Head of caudate nucleus (tissue), 42 donors: ENCODE measurements at regions not wholly inside any gene's neighbourhood (a gene's known extent, or its start where the extent isn't known, plus 50 kb on each side); places are given as distances from the start of the nearest gene placed in this dataset.

Experiments used
- DNase-seq, 42 donors: peaks; one replicate each; pipeline versions ENCODE4 v3.0.0 to v3.0.0-alpha.2; 2020 to 2021; ENCODE audit warnings: mixed read lengths in 7 of 42
- intact Hi-C: fragments of 100-400 bp; cut with DNase I; formaldehyde crosslinking; loops from one replicate; pipeline ENCODE4 v1.15.0; 2022

DNA sequence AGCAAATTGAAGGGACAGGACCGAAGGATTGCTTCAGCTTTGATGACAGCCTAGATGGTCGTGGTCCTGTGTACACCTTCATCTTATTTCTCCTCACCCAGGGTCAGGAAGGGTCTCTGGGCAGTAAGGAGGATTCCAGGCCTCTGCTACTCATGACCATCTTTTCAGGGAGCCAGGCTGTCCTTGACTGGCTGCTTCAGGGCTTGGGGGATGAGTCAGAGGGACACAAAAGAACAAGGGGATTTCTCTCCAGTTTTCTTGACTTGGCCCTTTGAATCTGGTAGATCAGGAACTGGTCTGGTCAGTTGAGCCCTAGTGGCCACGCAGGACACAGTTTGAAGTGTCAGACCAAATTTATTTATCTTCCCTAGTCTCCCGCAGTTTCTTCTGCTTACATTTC, 402.1 kb upstream of the CHD6 start:
- DNase-seq, result no peak
- intact Hi-C loops, result no loop called here

DNA sequence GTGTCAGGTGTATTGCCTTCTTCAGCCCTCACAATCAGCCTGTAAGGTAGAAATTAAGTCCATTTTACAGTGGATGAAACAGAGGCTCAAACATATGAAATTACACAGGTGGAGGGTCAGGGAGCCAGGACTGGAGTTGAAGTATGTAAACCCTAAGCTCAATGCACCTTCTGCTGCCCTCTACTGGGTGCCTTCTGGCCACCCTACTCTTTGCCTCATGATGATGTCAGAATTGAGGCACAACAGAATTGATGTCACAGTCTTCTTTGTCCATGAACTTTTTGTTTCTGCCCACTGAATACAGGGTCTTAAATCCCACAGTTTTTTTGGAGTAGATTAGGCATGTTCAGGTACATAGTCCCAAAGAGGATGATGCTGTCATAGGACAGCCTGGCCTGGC, 400.8 kb upstream of the CHD6 start:
- intact Hi-C loops, result no loop called here
- DNase-seq, result peak in 9 of 42 donors; percentile 11 to 48 (median 19)

DNA sequence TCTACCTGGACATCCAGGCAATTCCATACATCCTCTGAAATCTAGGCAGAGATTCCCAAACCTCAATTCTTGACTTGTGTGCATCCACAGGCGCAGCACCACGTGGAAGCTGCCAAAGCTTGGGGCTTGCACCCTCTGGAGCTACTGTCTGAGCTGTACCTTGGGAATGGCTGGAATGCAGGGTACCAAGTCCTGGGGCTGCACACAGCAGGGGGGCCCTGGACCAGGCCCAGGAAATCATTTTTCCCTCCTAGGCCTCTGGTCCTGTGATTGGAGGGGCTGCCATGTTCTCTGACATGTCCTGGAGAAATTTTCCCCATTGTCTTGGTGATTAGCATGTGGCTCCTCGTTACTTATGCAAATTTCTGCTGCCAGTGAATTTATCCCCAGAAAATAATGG, 391.9 kb upstream of the CHD6 start:
- intact Hi-C loops, result no loop called here
- no peak for DNase-seq

DNA sequence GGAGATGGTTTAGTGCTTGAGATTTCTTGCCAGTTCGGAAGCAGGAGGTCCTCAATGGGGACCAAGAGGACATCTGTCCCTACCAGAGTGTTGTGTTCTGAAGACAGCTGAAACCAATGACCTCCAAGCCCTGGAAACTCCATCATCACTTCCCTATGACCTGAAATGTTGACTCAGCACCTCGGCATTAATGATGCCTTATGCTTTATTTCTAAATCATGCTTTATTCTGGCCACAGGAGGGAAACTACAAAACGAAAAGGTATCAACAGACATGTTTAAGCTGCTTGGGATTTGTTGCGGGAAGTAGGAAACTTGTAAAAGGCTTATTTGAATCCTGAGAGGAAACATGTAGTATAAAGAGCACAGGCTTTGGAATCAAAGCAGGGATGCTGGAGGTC, 389.1 kb upstream of the CHD6 start:
- DNase-seq, result no peak
- intact Hi-C loops, result no loop called here

DNA sequence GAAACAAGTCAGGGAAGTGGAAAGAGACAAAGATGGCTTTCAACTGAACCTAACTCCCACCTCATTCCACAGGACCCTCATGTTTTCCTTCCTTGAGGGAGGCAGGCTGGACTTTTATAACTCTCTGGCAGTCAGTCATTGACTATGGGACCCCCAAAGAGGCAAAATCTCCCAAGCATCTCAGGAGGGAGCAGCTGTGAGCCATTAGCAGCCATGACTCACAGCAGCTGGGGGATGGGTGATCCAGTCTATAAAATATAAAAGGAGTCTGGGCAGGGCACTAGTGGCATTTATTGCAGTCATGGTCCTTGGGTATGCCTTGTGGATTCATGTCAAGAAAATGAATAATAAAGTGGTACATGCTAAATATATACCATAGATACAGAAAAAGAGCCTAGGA, 387.0 kb upstream of the CHD6 start:
- intact Hi-C loops, result no loop called here
- DNase-seq, result no peak

DNA sequence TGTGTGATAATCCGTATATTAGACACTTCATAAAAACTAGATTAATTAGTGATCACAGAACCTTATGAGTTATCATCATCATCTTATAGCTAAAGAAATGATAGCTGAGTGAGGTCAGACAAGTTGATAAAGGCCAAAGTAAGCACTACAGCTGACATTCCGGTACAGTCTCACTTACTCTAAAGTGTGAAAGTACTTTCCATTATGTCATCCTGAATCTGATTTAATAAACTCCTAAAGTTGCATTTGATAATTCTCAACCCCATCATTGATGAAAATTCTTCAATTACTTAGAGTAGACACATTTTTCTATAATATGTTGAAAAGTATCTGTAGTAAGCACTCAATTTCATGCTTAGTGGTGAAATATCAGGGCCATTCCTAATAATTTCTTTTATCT, 385.2 kb upstream of the CHD6 start:
- DNase-seq, result no peak
- intact Hi-C loops, result no loop called here

DNA sequence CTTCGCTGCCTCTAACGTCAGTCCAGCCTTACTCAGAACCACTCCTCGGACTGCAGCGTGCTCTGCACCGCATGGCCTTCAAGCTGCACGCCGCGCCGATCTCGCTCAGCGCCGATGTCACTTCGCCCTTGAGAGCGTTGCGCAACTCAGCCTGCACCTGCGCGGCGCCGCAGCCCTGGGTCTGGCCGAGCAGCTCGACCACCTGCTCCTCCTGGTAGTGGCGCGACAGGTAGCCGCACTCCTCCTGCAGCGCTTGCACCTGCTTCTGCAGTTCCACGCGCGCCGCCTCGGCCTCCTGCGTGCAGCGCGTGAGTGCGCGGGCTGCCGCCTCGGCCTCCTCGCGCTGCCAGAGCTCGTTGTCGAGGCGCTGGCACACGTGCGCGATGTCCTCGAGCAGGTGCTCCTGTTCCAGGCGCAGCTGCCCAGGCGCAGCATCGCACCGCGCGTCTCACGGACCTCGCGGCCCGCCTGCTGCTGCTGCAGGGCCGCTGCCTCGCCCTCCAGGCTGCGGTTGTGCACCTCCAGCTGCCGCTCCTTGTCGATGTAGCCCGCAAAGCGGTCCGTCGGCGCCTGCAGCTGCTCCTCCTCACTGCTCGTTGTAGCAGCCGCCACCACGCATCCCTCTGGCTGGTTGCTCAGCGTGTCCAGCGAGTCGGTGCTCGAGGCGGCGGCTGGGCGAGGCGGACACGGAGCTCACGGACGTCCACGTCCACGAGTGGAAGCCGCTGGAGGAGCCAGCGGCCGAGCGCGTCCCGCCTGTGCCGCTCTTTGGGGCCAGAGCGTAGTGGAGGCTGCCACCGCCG, 380.6 kb upstream of the CHD6 start:
- intact Hi-C loops, result no loop called here
- no peak for DNase-seq

DNA sequence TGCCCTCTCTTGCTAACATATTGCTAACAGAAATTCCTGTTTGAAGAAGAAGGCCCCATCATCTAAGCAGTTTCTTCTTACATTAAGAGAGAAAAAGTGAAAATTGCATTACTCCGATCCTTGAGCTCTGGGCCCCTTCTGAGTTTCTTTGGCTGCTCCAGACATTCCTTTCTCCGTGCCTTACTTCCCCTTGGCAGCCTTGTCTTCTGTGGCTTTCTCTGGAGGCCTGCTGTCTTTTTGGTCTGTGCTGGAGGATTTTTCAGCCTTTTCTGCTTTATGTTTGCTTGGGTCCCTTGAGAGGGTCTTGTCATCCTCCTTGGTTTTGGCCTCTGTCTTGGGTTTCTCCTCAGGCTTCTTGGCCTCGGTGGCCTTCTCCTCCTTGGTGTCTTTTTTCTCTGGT, 378.8 kb upstream of the CHD6 start:
- intact Hi-C loops, result no loop called here
- peak in 1 of 42 donors; percentile 4 for DNase-seq

DNA sequence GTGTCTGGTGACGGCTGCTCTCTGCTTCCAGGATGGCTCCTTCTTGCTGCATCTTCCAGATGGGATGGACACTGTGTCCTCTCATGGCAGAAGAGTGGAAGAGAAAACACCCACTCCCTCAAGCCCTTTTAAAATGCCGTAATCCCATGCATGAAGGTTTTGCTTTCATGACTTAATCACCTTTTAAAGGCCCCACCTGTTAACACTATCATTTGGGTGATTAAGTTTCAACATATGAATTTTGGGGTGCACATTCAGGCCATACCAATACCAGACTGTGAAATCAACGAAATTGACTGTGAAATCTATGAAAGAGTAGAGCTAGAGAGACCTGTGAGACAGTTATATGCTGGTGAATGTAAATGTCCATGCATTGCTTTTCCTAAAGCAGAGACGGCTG, 374.3 kb upstream of the CHD6 start:
- intact Hi-C loops, result no loop called here

DNA sequence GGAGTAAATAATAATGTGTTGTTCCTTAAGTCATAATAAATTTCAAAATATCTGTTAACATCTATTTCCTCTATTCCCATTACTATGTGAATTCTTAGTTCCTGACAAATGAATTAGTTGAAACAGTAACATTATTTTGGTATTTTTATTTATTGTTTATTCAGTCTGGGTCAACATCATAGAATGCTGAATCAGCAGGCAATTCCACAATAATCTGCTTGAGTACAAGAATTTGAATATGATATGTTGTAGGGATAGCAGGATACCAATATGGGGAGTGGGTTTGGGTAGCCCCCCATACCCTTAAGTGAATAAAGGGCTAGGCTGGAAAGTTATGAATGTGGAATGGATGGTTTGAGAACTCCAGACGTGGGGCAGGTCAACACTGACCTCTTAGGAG, 373.2 kb upstream of the CHD6 start:
- intact Hi-C loops, result no loop called here
- DNase-seq, result no peak

More for the DNA sequence above, 374.3 kb upstream of the CHD6 start:
- peak in 1 of 42 donors; percentile 3 for DNase-seq

DNA sequence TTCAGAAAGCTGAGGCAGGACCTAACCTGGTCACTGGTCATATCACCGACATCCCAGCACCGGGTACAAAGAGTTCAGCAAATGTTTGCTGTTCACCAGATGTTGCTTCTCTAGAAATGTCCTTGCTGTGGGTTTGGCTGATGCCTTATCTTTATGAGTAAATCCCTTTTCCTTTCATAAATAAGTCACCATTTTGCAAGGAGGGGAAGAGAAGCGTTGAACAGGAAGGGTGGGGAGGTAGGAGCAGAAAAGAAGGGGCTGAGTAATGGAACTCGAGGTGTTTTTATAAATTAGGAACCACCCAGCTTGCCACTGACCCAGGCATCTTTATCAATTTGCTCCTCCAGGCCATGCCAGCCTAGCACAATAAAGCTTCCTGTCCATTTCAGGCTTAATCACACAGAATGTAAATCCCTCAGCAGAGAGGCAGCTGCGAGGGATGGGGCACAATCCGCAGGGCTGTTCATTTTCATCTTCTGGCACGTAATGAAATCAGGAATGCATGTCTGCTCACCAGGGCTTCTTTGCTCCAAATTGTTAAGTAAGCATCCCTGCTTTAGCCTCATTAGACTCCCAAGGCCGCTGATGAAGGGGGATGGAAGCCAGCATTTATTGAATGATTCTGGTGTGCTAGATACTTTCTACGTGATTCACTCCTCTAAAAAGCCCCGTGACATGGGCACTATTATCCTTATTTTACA, 371.9 kb upstream of the CHD6 start:
- intact Hi-C loops, result no loop called here
- DNase-seq, result no peak

DNA sequence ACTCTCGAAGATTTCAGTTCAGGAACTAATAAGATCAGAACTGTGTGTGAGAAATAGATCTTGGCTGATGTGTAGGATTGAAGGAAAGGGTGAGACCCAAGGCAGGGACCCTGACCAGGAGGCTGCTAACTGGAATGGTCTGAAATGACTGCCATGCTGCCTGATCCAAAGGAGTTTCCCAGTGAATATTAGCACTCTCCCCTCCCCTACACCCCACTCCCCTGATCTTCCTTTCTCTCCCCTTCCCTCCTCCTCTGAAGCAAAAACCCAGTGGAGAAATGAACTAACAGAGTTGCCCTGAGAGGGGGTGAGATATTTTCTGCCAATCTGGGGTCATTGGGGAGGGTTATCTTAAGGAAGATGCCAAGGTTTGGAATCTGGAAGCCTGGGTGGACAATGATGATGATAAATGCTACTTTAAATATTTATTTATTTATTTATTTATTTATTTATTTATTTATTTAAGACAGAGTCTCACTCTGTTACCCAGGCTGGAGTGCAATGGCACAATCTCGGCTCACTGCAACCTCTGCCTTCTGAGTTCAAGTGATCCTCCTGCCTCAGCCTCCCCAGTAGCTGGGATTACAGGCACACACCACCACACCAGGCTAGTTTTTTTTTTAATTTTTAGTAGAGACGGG, 371.0 kb upstream of the CHD6 start:
- no peak for DNase-seq
- intact Hi-C loops, result no loop called here

DNA sequence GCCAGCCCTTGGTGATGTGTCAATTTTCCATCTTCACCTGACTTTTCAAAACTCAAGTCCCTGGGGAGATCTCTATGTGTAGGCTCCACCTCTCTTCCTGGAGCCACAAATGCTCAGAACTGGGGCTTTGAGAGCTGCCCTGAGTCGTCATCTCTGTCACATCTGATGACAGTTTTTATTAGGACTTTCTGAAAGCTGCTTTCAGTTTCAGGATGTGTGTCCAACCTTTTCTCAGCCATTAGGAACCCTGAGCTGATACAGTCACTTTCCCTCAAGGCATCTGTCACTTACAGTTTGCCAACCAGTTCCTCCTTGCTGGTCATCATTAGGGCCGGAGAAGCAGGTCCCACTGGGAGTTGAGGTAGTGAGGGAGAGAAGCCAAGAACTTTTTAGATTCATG, 365.9 kb upstream of the CHD6 start:
- intact Hi-C loops, result no loop called here
- DNase-seq, result no peak

DNA sequence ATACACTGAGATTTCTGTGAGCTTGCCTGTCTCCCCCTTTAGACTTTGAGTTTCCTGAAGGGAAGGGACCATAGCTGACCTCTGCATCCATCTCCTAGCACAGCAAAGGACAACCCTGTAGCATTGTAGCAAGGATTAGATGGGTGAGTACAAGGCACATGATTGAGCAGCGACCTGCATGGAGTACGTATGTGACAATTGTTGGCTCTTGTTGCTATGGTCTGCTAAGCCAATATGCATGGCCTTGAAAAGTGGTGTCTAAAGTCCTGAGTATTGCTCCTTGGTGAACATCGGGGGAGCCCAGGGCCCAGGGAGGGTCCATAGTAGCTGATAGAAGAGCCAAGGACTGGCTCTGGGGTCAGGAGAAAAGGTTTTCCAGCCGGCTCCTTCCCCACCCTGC, 365.0 kb upstream of the CHD6 start:
- intact Hi-C loops, result no loop called here
- no peak for DNase-seq

DNA sequence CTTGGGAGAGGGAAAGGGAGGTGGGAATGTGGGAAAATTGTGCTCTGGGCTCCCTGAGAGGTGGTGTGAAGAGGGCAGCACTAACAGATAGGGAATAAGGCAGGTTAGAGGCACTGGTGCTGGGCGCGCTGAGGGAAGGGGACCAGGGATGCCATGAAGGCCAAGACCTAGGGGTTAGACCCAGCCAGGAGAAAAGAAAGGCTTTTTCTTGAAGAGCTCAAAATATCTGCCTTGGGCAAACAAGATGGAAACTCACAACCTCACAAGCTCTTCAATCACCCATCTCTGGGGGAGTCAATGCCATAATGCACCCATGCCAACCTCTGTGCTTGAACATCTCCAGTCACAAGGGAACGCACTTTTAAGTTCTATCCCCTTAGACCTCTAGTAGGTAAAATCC, 363.6 kb upstream of the CHD6 start:
- intact Hi-C loops, result no loop called here
- peak in 4 of 42 donors; percentile 10 to 44 (median 28) for DNase-seq

DNA sequence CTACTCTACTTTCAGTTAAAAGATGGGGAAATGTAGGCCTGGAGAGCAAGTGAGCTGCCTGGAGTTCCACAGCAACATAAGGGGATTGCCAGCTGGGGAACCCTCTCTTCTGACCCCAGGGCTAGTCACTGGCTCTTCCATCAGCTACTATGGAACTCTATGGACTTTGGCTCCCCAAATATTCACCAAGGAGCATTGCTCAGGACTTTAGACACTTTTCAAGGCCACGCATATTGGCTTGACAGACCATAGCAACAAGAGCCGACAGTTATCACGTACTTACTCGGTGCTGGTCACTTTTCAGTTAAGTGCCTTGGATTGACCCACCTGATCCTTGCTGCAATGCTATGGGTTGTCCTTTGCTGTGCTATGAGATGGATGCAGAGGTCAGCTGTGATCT, 360.7 kb upstream of the CHD6 start:
- intact Hi-C loops, result no loop called here

DNA sequence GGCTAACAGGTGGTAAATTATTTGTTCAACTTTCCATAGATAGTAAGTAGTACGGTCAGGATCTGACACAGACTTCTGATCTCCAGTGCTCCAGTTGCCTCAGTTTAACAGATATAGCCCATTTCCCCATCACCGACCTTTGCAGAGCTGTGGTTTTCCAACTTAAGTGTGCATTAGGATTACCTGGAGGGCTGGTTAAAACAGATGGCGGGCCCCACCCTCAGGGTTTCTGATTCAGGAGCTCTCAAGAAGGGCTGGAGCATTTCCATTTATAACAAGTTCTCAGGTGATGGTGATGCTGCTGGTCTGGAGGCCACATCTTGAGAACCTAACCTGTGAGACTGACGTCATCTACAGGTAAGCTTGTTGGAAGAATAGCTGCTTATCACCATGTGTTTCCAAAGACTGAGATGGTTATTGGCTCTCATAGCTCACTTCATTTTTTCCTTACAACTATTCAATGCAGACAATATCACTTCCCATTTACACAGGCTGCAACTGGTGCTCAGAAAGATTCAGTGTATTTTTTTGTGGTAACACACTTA, 360.1 kb upstream of the CHD6 start:
- intact Hi-C loops, result no loop called here
- DNase-seq, result no peak

More for the DNA sequence above, 360.7 kb upstream of the CHD6 start:
- DNase-seq, result no peak

DNA sequence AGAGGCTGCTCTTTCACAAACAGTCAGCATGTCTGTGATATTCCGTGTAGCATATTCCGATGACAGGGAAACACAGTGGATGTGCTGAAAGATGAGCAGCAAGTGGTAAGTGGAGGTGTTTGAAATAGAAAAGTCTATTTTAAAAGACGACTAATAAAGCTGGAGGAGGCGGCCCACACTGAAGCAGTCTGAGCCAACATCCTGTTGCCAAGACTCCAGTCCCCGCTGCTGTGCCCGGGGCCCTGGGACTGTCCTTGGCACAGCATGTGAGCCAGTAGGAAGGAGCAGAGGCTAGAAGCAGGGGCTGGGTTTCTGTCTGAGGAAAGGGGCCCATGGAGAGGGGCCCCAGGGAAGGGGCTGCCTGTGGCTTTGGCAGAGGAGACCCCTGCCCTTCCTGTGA, 351.5 kb upstream of the CHD6 start:
- intact Hi-C loops, result no loop called here
- peak in 40 of 42 donors; percentile 8 to 80 (median 50) for DNase-seq

DNA sequence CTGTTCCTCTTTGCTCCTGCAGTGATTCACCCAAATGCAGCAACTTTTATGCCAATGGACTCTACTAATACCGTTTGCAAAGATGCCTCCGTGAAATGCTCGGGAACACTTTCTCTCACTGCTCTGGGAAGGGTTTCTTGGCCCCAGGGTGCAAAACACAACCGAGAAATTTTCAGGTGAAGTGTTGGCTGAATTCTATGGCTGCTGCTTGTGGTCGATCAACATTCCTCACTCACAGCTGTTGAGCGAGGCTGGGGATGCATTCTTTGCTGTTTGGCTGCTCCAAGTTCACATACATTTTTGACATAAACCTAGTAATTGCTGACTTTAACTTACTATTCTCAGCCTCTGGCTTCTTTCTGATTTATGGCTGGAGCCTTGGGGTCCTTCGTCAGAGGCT, 342.0 kb upstream of the CHD6 start:
- intact Hi-C loops, result no loop called here
- DNase-seq, result no peak

DNA sequence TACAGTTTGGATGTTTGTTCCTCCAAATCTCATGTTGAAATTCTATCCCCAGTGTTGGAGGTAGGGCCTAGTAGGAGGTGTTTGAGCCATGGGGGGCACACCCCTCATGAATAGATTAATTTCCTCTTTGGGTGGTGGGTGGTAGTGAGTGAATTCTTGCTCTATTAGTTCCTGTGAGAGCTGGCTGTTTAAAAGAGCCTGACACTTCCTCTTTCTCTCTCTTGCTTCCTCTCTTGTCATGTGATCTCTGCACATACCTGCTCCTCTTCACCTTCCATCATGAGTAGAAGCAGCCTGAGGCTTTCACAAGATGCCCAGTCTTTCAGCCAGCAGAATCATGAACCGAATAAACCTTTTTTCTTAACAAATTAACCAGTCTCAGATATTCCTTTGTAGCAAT, 340.2 kb upstream of the CHD6 start:
- intact Hi-C loops, result no loop called here
- DNase-seq, result no peak
